SKM-1 (cell line): ENCODE measurements at regions not wholly inside any gene's neighbourhood (a gene's known extent, or its start where the extent isn't known, plus 50 kb on each side); places are given as distances from the start of the nearest gene placed in this dataset.

Source experiments
- DNase-seq: peaks from one replicate; lab custom pipeline; 2025; ENCODE audit not compliant: unreplicated experiment; lab: John Stamatoyannopoulos, UW

DNA sequence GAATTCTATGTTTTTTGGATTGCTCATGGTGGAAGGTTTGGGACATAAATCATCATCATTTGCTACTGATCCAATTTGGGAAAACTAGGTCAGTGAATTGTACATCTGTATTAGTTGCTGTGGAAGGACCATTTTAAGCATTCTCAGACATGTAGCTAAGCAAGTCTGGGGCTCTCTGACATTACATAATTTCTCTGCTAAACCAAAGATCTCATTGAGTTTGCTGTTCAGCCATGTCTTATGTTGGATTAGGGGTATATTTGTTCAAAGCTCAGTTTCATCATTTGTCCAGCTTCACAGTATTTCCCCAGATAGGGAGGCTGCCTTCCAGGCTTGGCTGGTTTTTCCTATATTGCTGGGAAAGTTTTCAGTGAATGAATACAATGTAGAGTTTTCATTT is 399.7 kb downstream of the MTX2 start:
- DNase-seq: no peak

DNA sequence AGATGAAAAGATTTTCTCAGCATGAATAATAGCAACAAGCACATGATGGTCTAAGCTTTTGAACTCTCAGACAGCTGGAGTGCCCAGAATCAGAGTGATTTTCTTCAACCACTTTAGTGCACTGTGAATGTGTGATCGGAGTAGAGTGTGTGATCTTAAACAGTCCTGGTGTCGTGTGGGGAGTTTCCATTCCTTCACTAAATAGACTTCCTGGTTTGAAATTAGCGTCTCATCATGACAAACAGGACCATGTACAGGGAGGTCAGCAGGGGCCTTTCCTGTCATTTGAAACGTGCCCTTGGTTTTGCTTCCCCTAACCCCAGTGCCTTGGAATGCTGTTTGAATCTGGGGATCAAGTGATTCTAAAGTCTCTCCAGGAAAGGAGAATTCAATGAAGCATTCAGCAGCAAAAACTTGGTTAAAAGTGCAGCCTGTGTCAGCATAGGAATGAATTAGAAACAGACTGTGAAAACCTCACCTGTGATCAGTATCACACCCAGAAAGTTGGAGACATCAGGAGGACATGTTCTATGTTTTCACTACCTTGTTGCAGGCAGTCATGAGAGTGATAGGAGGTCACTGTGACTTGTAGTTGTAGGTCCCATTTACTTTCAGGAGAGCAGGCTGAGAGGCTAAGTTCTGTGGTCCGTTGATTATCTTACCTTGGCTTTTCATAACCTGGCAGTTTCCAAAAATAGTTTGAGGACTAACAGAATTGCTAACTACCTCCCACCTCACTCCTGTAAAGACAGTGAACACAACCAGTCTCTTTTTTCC is 400.3 kb downstream of the MTX2 start:
- DNase-seq: no peak

DNA sequence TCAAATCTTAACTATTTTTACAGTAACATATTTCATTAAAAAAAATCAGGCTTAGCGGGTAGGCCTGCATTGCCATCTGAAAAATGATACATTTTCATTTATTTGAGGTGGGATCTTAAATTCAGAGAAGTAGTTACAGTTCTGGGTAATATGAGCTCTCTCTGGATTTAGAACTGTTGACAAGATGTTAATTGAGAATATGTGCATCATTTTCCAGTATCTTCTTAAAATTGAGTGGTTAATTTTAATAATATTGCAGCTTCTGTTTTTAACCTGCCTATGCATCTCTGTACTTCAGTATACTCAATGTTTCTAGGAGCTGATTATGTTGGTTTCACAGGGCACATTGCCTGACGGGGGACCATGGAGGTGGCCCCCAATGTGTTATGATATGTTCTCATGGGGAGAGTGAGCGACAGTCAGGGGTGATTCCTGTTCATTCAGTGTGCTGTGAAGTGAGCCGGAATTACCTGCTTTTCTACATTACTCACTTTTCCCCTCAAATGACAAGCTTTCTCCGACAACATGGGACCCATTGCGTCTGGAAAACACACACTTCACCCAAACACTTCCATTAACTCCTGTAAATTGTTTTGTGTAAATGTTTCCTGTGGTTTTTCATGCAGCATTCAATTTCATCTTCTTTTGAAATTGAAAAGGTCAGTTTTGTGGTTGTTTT is 406.2 kb downstream of the MTX2 start:
- no peak for DNase-seq

DNA sequence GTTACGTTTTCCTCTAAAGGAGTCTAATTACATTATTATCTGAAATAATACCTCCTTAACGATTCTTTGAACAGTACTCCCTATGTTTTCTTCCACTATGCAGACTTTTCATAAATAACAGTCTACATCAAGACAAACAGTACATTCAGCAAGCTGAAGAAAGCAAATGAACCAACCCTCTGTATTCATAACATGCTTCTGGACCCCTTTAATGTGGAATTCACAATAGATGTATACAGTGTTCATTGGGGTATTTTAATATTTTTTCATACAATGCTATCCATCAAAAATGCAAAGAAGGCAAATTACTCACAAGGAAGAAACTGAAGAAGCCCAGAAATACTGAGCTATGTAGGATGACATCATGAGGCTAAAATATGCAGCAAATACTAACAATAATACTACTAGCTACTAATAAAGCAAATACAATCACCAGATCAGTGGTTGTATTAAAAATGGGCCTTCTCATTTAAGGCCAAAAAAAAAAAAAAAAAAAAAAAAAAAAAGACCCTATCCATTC is 408.6 kb downstream of the MTX2 start:
- DNase-seq: no peak

DNA sequence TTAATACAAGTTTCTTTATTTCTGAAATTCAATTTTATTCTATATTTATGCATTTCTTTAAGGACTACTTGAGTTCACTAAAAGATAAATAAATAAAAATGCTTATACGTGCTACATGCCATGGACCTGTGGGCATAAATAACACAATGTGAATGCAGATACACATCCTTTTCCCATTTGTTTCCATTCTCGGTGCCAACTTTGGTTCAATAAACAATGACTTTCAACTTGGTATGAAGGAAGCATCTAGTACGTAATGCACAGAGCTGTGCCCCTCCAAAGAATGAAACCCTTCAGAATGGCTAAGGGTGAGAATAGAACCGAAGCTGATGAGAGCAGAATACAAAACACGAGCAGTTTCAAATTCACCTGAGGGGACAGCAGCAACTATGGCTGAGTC is 409.3 kb downstream of the MTX2 start:
- no peak for DNase-seq

DNA sequence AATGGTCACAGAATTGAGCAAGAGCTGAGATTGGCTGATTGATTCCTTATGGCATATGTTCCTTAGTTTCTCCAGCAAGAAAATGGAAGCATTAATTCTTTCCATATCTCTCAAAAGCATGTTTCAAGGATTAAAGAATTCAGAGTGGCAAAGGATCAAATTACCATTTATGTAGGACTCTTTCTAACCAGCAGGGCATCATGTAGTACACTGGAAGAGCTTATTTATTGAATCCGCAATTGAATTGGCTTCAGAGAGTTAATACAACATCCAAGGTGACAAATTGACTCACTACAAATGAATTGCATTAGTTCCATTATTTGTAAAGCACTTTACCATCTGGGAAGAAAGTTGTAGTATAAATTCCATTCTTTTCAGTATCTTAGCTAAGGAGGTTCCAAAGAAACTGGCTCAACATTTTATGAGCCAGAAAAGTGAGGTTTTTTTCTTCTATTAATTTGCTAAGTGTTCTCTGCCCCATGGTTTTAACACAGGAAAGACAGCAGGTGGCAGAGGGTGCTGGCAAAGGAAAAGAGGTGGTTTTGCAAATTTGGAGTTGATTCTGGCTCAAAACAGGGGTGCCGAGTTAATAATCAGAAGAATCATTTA is 409.9 kb downstream of the MTX2 start:
- no peak for DNase-seq

DNA sequence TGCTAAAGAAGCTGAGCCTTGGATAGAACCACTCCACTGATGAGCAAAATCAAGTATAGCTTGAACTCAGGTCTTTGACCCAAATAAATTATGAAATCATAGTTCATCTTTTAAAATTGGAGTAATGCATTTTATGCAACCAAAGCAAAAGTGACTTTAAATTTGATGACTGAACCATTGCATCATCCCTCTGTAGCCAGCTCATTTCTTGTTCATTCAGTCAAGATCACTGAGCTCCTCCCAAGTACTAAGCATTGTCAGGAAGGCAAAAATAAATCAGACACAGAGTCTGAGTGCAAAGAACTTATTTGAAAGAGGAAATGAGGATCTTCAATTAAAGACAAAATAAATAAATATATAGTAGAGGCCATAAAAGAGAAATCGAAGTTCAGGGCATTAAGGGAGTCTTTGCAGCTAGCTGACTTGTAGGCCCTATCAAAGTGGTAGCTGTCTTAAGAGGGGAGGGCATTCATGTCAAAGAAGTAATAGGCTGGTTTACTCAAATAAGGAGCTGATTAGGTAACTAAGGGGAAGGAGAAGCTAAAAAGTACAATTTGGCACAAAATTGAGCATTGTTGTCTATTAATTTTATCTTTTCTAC is 411.8 kb downstream of the MTX2 start:
- no peak for DNase-seq

DNA sequence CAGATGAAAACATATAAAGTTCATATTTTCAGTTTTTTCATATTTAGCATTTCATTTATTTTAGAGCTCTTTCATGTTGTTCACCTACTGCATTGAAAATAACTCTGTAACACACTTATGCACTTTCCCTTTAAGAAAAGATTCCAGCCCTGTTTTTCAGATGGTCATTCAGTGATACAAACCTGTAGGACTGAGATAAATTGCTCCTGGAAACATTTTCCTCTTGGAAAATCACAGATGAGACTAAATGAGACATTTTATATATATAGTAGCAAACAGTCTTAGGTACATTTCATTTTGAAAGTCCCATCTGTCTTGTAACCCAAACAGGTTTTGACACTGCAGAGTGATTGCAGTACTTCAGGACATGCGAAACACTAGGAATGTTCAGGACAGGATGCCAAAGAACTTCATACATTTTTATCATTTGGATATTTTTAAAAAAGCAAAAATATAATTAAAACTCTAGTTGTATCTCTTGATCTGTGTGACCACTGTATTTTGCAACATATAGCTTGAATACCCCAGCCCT is 412.4 kb downstream of the MTX2 start:
- DNase-seq: no peak

DNA sequence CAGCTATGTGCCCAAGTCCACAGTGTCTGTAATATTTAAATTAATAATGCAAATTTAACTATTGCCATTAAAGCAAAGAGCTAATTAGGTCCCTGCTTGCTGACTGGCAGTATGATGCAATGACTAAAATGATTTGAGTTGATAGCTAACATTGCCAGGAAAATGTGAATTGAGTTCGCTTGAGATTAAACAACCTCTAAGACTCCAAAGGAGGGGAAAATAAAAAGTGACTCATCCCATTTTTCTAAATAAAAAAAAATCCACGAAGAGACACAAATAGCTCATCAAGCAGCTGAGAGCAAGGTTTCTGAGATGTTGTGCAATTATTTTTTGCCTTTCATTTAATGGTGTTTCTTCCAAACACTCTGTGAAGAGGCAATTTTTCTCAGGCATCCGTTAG is 413.0 kb downstream of the MTX2 start:
- no peak for DNase-seq

DNA sequence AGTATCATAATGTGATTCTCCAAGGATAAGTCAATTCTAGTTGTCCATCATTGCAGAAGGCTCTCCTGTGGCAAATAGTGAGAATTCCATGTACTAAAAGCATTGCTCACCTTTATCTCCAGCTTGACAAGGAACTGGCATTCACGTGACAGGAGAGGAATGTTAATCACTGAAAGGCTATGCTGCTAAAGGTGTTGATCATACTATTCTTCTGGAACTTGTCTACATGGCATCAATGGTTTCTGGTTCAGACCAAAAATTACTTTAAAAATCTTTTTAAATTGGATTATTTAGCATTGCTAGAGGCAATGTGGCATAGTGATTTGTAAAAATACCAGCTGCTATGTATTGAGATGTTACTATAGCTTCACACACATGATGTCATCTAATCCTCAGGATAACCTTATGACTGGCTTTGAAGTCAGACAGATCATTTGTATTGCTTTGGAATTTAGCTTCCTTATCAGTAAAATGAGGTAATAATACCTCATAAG is 414.4 kb downstream of the MTX2 start:
- DNase-seq: no peak

DNA sequence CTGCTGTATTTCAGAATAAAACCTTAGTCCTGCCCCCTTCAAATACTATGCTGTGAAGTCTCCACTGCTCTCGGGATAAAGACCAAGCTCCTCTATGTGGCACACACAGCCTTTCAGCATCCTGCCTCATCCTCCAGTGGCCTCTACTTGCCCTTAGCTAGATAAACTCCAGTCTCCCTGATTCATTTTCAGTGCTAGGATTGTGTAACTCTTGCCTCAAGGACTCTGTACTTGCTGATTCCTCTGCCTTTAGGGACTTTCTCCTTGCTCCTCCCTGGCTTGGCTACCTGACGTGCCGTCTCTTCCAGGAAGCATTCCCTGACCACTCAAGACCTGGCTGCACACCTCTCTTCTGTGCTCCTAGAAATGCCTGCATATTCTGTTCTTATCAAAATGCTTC is 416.7 kb downstream of the MTX2 start:
- no peak for DNase-seq

DNA sequence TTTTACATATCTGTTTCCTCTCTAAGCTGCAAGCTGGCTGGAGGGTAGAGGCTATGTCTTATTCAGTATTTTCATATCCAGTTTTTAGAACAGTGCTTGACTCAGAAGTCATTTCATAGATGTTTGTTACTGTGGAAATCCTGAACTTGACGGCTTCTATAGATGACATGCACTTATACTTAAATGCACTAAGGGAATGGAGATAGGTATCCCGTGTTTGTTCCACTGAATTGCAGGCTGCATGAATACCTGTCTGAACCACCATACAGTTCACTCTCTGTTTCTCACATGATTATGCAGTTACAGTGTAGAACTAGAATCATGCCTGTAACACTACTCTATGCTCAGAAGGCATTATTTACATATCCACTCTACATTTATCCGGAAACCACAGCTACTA is 417.1 kb downstream of the MTX2 start:
- no peak for DNase-seq

DNA sequence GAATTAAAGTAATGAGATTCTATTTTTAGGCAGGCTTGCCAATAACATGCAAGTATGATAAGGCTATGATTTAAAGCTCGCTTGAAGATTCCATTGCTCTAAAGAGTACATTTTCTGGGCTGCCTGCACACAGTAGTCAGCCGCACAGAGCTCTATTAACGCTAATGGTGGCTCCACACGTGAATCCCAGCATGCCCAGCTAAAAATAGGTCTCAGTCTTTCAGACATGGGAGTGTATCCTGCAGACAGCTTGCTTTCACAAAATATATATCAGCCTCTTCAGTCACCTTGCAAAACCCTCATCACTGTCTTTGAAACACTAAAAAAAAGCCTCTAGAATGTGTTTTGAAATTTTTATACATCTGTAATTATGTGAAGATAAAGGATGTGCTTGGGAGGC is 418.1 kb downstream of the MTX2 start:
- DNase-seq: no peak

DNA sequence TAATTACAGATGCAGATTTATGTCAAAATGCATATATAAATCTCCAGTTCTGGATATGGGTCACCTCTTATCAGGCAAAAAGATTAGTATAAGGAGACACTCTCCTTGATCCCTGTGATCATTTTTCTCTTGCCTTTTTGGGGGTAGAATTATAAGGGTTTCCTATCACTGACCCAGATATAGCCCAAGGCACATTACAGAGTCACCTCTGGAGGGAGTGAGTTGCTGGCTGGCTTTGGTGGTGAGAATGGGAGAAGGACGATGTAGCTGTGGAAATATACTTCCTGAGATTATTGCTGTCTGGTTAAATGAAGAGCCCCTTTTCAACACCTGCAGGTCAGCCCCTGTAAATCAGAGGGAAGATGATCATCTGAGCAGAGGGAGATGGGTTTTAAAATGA is 418.7 kb downstream of the MTX2 start:
- DNase-seq: no peak

DNA sequence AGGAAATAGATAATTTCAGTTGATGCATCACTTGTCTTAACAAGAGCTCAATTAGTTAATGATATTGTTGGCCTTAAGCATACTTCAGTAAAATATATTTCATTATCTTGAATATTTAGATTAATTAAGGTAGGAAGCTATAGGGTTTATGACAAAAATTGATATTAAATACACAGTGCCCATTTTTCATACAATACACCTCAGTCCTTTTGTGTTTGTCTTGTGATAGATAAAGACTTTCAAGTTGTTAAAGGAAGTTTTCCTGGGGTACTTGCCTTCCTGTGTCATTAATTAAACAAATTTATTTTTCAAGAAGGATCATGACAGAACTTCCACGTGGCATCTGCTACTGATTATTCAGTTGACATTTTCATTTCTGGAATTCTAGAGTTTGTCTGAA is 420.5 kb downstream of the MTX2 start:
- no peak for DNase-seq

DNA sequence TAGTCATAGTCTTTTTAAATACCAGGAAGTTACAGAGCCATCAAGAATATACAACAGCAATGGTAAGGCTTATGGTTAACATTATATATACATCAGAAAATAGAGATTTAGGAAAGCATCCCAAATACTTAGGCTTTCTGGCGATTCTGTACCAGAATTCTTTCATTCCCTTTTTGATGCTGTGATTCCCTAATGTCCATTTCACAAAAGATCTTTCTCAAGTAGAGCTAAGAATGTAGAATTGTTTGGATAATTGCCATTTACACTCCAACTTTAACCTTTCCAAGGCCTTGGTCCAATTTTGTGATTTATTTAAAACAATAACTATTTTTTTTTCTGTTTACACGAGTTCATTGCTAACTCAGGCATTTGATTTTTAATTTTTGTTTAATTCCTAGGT is 422.2 kb downstream of the MTX2 start:
- no peak for DNase-seq

DNA sequence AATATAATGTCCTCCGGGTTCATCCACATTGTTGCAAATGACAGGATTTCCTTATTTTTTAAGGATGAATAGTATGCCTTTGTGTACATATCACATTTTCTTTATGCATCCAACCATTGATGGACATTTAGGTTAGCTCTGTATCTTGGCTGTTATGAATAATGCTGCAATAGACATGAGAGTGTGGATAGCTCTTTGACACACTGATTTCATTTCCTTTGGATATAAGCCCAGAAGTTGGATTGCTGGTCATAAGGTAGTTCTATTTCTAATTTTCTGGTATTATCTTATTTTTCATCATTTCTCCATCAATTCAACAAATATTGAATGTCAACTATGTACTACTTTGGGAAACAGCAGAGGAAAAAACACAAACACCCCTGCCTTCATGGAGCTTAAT is 423.3 kb downstream of the MTX2 start:
- no peak for DNase-seq

DNA sequence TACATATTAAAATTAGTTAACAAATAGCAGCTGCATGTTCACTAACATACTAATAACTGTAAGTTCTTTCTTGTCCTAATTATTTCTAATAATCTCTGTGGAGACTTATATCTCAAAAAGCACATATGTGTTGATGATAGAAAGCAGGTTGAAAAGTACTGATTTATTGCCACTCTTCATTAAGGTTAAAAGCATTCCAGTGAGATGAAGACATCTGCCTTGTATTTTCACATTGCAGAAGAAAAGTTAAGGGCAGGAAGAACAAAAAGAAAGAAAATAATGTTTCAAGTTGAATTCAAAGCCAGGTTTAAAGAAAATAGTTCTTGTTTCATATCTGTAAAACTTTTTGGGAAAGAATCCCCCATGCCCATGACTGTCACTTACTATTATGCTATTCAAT is 429.9 kb downstream of the MTX2 start:
- DNase-seq: no peak

DNA sequence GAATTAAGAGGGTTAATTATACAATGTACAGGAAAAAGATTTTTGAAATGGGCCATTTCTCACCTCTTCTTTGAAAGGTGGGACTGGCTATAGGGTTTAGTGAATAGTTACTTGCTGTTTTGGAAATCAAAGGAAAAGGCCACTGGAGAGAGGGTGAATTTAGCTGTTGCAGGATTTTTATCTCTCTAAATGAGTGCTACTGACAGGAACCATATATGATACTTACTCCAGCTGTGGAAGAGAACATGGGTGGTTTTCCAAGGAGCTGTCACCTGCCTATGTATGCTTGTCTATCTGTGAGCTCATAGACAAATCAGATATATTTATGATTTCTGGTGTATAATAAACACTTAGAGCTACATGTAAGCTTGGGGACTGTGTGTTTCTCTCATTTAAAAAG is 430.4 kb downstream of the MTX2 start:
- DNase-seq: no peak

DNA sequence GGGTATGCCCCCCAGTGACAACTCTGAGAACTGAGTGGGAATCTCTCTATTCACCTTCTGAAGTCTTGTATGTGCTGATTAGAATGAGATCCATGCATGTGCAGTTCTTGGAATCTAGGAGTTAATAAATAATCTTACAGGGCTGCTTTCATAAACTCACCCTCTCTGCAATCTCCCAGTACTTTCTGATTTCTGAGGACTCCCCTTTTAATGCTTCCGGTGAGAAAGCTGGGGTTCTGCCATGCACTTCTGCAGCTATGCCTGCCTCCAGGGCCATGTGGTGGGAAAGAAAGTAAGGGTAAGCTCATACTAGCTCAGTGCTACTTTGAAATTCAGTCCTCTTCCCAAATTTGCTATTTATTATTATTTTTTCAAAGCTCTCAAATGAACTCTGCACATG is 432.9 kb downstream of the MTX2 start:
- DNase-seq: no peak

DNA sequence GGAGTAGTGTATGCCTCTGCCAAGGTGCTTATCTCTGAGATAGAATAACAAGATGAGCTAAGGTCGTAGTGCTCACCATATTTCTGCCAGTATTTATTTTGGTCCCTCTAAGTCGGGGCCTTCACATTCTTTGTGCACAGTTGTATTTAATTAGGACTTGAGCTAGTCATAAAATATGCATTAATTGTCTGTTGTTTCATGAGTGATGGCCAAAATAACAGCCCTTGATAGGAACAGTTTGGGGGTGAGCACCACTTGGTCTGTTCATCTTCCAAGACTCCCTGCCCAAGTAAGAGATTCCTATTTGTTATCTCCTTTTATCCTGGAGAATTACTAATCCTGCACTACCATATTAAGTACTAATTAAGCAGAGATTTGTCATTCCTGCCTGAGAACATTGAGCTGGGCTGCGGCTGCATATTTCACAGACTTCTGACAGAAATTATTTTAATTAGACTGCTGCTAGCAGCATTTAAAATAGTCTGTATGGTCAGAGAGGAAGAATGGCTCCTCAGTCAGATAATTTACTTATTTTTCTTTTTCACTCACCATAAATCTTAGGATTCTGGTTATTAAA is 435.1 kb downstream of the MTX2 start:
- DNase-seq: no peak
